GM12875 (cell line): ENCODE measurements at regions not wholly inside any gene's neighbourhood (a gene's known extent, or its start where the extent isn't known, plus 50 kb on each side); places are given as distances from the start of the nearest gene placed in this dataset.

Experiments
- H3K4me3 ChIP-seq: one replicate; pipeline ENCODE4 v1.5.1; 2011; ENCODE audit warnings: low read depth, low read length, control low read depth
- TF ChIP-seq, protein P1 (sequence below): IDR thresholded peaks from 2 replicates; pipeline ENCODE4 v1.5.1; 2011; ENCODE audit warnings: low read depth, mild to moderate bottlenecking, control low read depth, inconsistent platforms, low read length, moderate library complexity, borderline replicate concordance; ENCODE audit not compliant: insufficient read depth

DNA sequence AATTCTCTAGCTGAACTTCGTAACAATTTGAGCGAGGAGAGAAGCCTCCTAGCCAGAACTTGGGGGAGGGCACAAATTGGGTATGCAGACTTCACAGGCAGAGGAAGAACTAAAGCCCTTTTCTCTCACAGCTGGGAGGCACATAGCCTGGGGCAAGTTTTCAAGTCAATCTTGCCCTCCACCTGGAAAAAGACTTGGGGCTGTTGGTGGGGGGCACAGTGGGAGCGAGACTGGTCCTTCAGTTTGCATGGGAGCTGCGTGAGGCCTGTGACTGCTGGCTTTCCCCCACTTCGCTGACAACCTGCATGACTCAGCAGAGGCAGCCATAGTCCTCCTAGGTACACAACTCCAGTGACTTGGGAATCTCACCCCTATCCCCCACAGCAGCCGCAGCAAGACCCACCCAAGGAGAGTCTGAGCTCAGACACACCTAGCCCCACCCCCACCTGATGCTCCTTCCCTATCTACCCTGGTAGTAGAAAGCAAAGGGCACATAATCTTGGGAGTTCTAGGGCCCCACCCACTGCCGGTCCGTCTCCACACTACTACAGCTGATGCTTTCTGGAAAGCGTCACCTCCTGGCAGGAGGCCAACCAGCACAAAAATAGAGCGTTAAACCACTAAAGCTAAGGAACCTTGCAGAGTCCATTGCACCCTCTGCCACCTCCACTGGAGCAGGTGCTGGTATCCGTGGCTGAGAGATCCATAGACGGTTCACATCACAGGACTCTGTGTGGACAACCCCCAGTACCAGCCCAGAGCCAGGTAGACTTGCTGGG, 160.8 kb downstream of the CBLL2 start:
- H3K4me3 ChIP-seq, result no peak overlapping the region
- TF ChIP-seq, protein P1, sequence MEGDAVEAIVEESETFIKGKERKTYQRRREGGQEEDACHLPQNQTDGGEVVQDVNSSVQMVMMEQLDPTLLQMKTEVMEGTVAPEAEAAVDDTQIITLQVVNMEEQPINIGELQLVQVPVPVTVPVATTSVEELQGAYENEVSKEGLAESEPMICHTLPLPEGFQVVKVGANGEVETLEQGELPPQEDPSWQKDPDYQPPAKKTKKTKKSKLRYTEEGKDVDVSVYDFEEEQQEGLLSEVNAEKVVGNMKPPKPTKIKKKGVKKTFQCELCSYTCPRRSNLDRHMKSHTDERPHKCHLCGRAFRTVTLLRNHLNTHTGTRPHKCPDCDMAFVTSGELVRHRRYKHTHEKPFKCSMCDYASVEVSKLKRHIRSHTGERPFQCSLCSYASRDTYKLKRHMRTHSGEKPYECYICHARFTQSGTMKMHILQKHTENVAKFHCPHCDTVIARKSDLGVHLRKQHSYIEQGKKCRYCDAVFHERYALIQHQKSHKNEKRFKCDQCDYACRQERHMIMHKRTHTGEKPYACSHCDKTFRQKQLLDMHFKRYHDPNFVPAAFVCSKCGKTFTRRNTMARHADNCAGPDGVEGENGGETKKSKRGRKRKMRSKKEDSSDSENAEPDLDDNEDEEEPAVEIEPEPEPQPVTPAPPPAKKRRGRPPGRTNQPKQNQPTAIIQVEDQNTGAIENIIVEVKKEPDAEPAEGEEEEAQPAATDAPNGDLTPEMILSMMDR, result no peak

DNA sequence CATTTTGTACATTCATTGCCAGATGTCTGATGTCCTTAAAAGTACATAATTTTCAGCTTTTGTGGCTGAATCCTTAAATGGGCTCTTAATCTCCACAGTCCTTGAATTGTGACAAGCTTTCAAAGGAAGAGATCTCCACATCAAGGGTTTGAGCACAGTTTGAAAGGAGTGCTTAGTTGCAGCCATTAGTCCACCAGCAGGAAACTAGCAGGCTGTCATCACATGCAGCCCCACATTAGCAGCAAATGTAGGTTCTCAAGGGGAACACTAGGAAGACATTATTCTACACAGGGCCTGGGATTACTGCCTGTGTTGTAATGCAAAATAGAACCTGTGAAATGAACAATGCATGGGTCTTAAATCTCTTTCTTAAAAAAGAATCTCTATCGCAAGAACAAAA, 173.2 kb downstream of the CBLL2 start:
- H3K4me3 ChIP-seq, result no peak overlapping the region
- TF ChIP-seq, protein P1, result no peak

DNA sequence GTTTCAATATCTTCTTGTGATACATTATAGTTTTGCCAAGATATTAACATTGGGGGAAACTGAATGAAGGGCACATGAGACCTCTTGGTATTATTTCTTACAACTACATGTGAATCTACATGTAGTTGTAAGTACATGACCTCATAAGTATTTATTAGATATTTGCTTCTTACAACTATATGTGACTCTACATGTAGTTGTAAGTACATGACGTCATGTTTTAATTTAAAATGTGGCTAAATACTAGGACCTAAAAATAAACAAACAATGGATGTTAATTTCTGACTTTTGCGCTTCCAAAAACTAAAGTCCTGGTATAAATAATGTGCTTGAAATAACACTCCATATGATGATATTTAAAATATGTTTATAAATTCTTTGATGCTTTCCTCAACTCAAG, 190.2 kb downstream of the CBLL2 start:
- no peak overlapping the region for H3K4me3 ChIP-seq
- TF ChIP-seq, protein P1, result no peak

DNA sequence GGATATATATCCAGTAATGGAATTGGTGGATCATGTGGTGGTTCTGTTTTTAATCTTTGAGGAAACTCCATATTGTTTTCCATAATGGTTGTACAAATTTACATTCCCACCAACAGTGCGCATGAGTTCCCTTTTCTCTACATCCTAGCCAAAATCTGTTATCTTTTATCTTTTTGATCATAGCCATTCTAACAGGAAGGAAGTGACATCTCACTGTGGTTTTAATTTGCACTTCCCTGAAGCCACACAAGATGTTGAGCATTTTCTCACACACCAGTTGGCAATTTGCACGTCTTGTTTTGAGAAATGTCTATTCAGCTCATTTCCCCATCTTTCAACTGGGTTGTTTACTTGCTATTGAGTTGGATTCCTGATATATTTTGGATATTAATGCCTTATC, 194.9 kb downstream of the CBLL2 start:
- TF ChIP-seq, protein P1, result no peak
- H3K4me3 ChIP-seq, result no peak overlapping the region

DNA sequence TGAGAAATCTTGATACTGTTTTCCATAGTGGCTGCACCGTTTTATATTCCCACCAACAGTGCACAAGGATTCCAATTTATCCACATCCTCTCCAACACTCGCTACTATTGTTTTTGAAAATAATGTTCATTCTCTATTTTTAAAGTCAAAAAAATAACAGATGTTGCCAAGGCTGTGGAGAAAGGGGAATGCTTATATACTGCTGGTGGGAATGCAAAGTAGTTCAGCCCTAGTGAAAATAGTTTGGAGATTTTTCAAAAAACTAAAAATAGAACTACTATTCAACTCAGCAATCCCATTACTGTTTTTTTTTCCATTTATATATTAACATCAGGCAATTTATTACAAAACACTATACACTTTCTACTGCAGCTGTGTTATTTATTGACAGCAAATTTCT, 208.7 kb downstream of the CBLL2 start:
- TF ChIP-seq, protein P1, result no peak
- H3K4me3 ChIP-seq, result no peak overlapping the region

DNA sequence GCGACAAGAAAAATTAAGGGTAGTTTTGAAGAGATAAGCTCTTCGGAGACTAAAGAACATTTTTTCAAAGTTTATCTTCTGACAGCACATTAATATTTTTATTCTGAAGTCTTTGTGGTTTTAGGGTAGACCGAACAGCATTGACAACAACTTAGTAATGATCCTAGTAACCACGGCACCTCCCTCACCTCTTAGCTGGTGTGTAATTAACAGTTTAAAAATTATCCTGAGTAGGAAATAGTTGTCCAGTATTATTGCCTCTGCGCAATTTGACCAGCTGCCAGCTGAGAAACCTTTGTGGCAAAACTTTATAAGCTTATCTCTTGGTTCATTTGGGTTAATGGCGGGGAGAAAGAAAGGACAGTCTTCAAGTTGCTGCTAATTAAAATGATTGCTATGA, 213.6 kb downstream of the CBLL2 start:
- no peak overlapping the region for H3K4me3 ChIP-seq
- TF ChIP-seq, protein P1, result no peak

DNA sequence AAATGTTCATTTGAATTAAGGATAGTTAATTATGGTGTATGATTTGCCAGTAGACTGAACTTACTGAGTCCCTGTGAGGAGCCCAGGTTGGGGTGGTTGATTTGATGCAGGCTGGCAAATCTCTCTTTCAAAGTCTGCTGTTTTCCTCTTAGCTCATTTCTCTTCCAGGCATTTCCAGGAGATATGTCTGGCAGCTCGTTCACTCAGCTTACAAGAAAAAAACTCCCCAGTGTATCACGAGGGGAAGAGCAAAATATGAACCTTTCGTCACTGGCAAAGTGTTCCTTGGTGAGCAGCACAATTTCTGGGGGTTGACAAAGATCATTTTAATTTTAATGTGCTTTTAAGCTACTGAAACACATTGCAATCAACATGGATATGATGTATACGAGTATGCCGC, 244.2 kb downstream of the CBLL2 start:
- TF ChIP-seq, protein P1, result no peak
- H3K4me3 ChIP-seq, result no peak overlapping the region
